Stomach (tissue), 8 donors: ENCODE measurements at regions not wholly inside any gene's neighbourhood (a gene's known extent, or its start where the extent isn't known, plus 50 kb on each side); places are given as distances from the start of the nearest gene placed in this dataset.

Experiments
- DNase-seq, 2 donors: peaks; one replicate each; pipeline versions ENCODE4 v3.0.0 to v3.0.0-alpha.2; 2013 to 2019
- H3K27ac ChIP-seq, 5 donors: fragments of 200-600 bp in 4 of 5; sonication (generic) in 4 of 5; one replicate each; pipeline ENCODE4 v1.5.1; 2013 to 2019; ENCODE audit warnings: mild to moderate bottlenecking in 1 of 5, moderate library complexity in 1 of 5
- H3K27me3 ChIP-seq, 3 donors: fragments of 200-600 bp; sonication (generic); one replicate each; pipeline ENCODE4 v1.5.1; 2017 to 2019; ENCODE audit warnings: mixed run types in 1 of 3
- H3K36me3 ChIP-seq, 4 donors: fragments of 200-600 bp; sonication (generic); 1 replicate in 3 of 4; 2 replicates in 1 of 4; pipeline ENCODE4 v1.5.1; 2016 to 2019
- H3K4me1 ChIP-seq, 4 donors: fragments of 200-600 bp; sonication (generic); one replicate each; pipeline ENCODE4 v1.5.1; 2016 to 2019
- H3K4me3 ChIP-seq, 4 donors: fragments of 200-600 bp; sonication (generic) in 3 of 4; one replicate each; pipeline ENCODE4 v1.5.1; 2016 to 2019; ENCODE audit warnings: mild to moderate bottlenecking in 1 of 4
- H3K9me3 ChIP-seq, 4 donors: fragments of 200-600 bp; sonication (generic); one replicate each; pipeline ENCODE4 v1.5.1; 2016 to 2019
- CTCF ChIP-seq, 7 experiments: fragments of 450-650 bp in 4 of 7; fragments of 200-600 bp in 3 of 7; sonication (generic) in 3 of 7; IDR thresholded peaks; one replicate each; pipeline ENCODE4 v1.5.1; 2016 to 2019; ENCODE audit warnings: antibody characterized with exemption in 7 of 7, control low read depth in 2 of 7, mild to moderate bottlenecking in 1 of 7
- EP300 ChIP-seq: sonication (generic); formaldehyde crosslinking; IDR thresholded peaks from one replicate; pipeline ENCODE4 v1.6.1; 2017; ENCODE audit warnings: antibody characterized with exemption
- POLR2A ChIP-seq, 4 donors: fragments of 450-650 bp; IDR thresholded peaks; one replicate each; pipeline ENCODE4 v1.6.1; 2016; ENCODE audit warnings: antibody characterized with exemption in 4 of 4, control low read depth in 2 of 4, mild to moderate bottlenecking in 1 of 4, moderate library complexity in 1 of 4
- POLR2AphosphoS5 ChIP-seq, 3 donors: sonication (generic); formaldehyde crosslinking; IDR thresholded peaks; one replicate each; pipeline ENCODE4 v1.6.1; 2016; ENCODE audit warnings: antibody characterized with exemption in 3 of 3
- WGBS, 5 donors: extraction: QIAGEN DNeasy Blood & Tissue Kit in 3 of 5; methylation state at CpG; one replicate each; pipeline versions ENCODE4 v1.1.5 to v1.1.7; 2013 to 2018; 5-methylcytosine and 5-hydroxymethylcytosine counted together
- intact Hi-C: fragments of 100-400 bp; cut with DNase I; formaldehyde crosslinking; loops from one replicate; pipeline ENCODE4 v1.15.1; 2023; ENCODE audit warnings: low total_unique reads
- donor health status: healthy with polysubstance abuse.
- donor health status: Bipolar disorder and iron deficiency.
- donor health status: healthy.

GRCh38 chr4:12408364-12408763 is 979.7 kb upstream of the HS3ST1 start:
- no peak for TF ChIP-seq EP300
- no peak for TF ChIP-seq POLR2AphosphoS5 (IDR thresholded peaks at IDR 0.05)
- no peak for TF ChIP-seq CTCF (IDR thresholded peaks at IDR 0.05)
- no peak for TF ChIP-seq POLR2A (IDR thresholded peaks at IDR 0.05)
- no peaks in the 10 kb centered on the region for H3K4me1 ChIP-seq
- no peak overlapping the region for H3K4me3 ChIP-seq
- intact Hi-C loops: no loop called here
- H3K27ac ChIP-seq: no peak overlapping the region
- DNase-seq: no peak
- no peaks in the 10 kb centered on the region for H3K27me3 ChIP-seq
- H3K9me3 ChIP-seq: no peaks in the 10 kb centered on the region
- no peaks in the 10 kb centered on the region for H3K36me3 ChIP-seq
- WGBS, 5 donors: 83 to 100% (median 88%) methylated on average over 1 of the region's 1 CpG

GRCh38 chr4:12403175-12403574 is 974.5 kb upstream of the HS3ST1 start:
- H3K4me3 ChIP-seq: no peak overlapping the region
- DNase-seq: no peak
- TF ChIP-seq POLR2AphosphoS5 (IDR thresholded peaks at IDR 0.05) (no peak), CTCF (IDR thresholded peaks at IDR 0.05) (no peak), EP300 (no peak), POLR2A (IDR thresholded peaks at IDR 0.05) (no peak)
- no peaks in the 10 kb centered on the region for H3K9me3 ChIP-seq
- intact Hi-C loops: no loop called here
- 73 to 88% (median 84%) methylated on average over 2 of the region's 2 CpGs for WGBS, 5 donors
- H3K27ac ChIP-seq: no peak overlapping the region
- no peaks in the 10 kb centered on the region for H3K27me3 ChIP-seq
- H3K36me3 ChIP-seq: no peaks in the 10 kb centered on the region
- no peaks in the 10 kb centered on the region for H3K4me1 ChIP-seq

- Histone ChIP-seq H3K4me1 (no peaks in the 10 kb centered on the region), H3K36me3 (no peaks in the 10 kb centered on the region), H3K27ac (no peak overlapping the region), H3K9me3 (no peaks in the 10 kb centered on the region), H3K27me3 (no peaks in the 10 kb centered on the region), H3K4me3 (no peak overlapping the region)
- TF ChIP-seq CTCF (IDR thresholded peaks at IDR 0.05) (no peak), POLR2A (IDR thresholded peaks at IDR 0.05) (no peak), EP300 (no peak), POLR2AphosphoS5 (IDR thresholded peaks at IDR 0.05) (no peak)
- WGBS, 5 donors: 43 to 60% (median 55%) methylated on average over 4 of the region's 4 CpGs
- intact Hi-C loops: no loop called here
- DNase-seq: no peak
Measured at GRCh38 chr4:12399781-12400180, 971.1 kb upstream of the HS3ST1 start.

GRCh38 chr4:12393631-12394262 is 965.1 kb upstream of the HS3ST1 start:
- H3K4me1 ChIP-seq: no peaks in the 10 kb centered on the region
- DNase-seq: no peak
- no peak overlapping the region for H3K4me3 ChIP-seq
- H3K9me3 ChIP-seq: no peaks in the 10 kb centered on the region
- TF ChIP-seq POLR2A (IDR thresholded peaks at IDR 0.05): no peak
- TF ChIP-seq EP300: no peak
- no peak for TF ChIP-seq POLR2AphosphoS5 (IDR thresholded peaks at IDR 0.05)
- intact Hi-C loops: no loop called here
- H3K27ac ChIP-seq: no peak overlapping the region
- H3K27me3 ChIP-seq: no peaks in the 10 kb centered on the region
- no peaks in the 10 kb centered on the region for H3K36me3 ChIP-seq
- WGBS, 5 donors: 51 to 63% (median 53%) methylated on average over 2 of the region's 2 CpGs

GRCh38 chr4:12389604-12390003 is 960.9 kb upstream of the HS3ST1 start:
- Histone ChIP-seq H3K36me3 (no peaks in the 10 kb centered on the region), H3K27ac (no peak overlapping the region), H3K4me1 (no peaks in the 10 kb centered on the region), H3K27me3 (no peaks in the 10 kb centered on the region), H3K9me3 (peaks cover 0 to 5% (median 0%) of the 10 kb centered on the region in 4 donors), H3K4me3 (no peak overlapping the region)
- WGBS, 5 donors: 82 to 94% (median 90%) methylated on average over 2 of the region's 2 CpGs
- no peak for TF ChIP-seq POLR2A (IDR thresholded peaks at IDR 0.05)
- no peak for TF ChIP-seq POLR2AphosphoS5 (IDR thresholded peaks at IDR 0.05)
- no peak for TF ChIP-seq EP300
- TF ChIP-seq CTCF (IDR thresholded peaks at IDR 0.05): no peak
- intact Hi-C loops: no loop called here
- no peak for DNase-seq
